ENCODE measurements at regions not wholly inside any gene's neighbourhood (a gene's known extent, or its start where the extent isn't known, plus 50 kb on each side); places are given as distances from the start of the nearest gene placed in this dataset.
A peak's percentile ranks its signal among the peaks of the same experiment; 100 is the strongest.
"Not testable (repeated sequence)": the region's sequence is repeated elsewhere in the genome, so short reads cannot be mapped to it uniquely, and the experiment has no call there.

GRCh38 chr9:18299449-18299848 lies 174.5 kb upstream of the ADAMTSL1 start:
- DNase-seq, result no peak

GRCh38 chr9:18305167-18305806 lies 168.7 kb upstream of the ADAMTSL1 start:
- DNase-seq, result not testable (repeated sequence)

GRCh38 chr9:18314316-18314715 lies 159.6 kb upstream of the ADAMTSL1 start:
- no peak for DNase-seq

- DNase-seq, result no peak
Observed at GRCh38 chr9:18317896-18318295, 156.1 kb upstream of the ADAMTSL1 start.

GRCh38 chr9:18319918-18320445 lies 154.0 kb upstream of the ADAMTSL1 start:
- DNase-seq, result no peak

- no peak for DNase-seq
Observed at GRCh38 chr9:18324928-18325745, 148.8 kb upstream of the ADAMTSL1 start.

- not testable (repeated sequence) for DNase-seq
Observed at GRCh38 chr9:18325746-18326011, 148.3 kb upstream of the ADAMTSL1 start.

GRCh38 chr9:18327121-18327520 lies 146.8 kb upstream of the ADAMTSL1 start:
- no peak for DNase-seq

GRCh38 chr9:18330401-18331309 lies 143.3 kb upstream of the ADAMTSL1 start:
- DNase-seq, result no peak

- no peak for DNase-seq
Observed at GRCh38 chr9:18331310-18331684, 142.7 kb upstream of the ADAMTSL1 start.

GRCh38 chr9:18331808-18332209 lies 142.1 kb upstream of the ADAMTSL1 start:
- DNase-seq, result peak; percentile 15

- no peak for DNase-seq
Observed at GRCh38 chr9:18333157-18333556, 140.8 kb upstream of the ADAMTSL1 start.

GRCh38 chr9:18335825-18336224 lies 138.1 kb upstream of the ADAMTSL1 start:
- no peak for DNase-seq

GRCh38 chr9:18338042-18338441 lies 135.9 kb upstream of the ADAMTSL1 start:
- no peak for DNase-seq

GRCh38 chr9:18343784-18344183 lies 130.2 kb upstream of the ADAMTSL1 start:
- DNase-seq, result no peak

- no peak for DNase-seq
Observed at GRCh38 chr9:18346745-18347144, 127.2 kb upstream of the ADAMTSL1 start.

- DNase-seq, result no peak
Observed at GRCh38 chr9:18347386-18348082, 126.4 kb upstream of the ADAMTSL1 start.

- no peak for DNase-seq
Observed at GRCh38 chr9:18348083-18348475, 125.9 kb upstream of the ADAMTSL1 start.

GRCh38 chr9:18349530-18349929 lies 124.4 kb upstream of the ADAMTSL1 start:
- no peak for DNase-seq

GRCh38 chr9:18350036-18350435 lies 123.9 kb upstream of the ADAMTSL1 start:
- DNase-seq, result no peak

GRCh38 chr9:18350995-18351595 lies 122.9 kb upstream of the ADAMTSL1 start:
- no peak for DNase-seq

- DNase-seq, result no peak
Observed at GRCh38 chr9:18352711-18353110, 121.2 kb upstream of the ADAMTSL1 start.

All from NCI-H2029 (cell line).